Mucosa of stomach (tissue), 1 donor: ENCODE measurements at regions not wholly inside any gene's neighbourhood (a gene's known extent, or its start where the extent isn't known, plus 50 kb on each side); places are given as distances from the start of the nearest gene placed in this dataset.

ENCODE experiments used
- H3K27me3 ChIP-seq: one replicate; pipeline ENCODE4 v1.7.0; 2013; ENCODE audit warnings: mild to moderate bottlenecking, low read length; ENCODE audit not compliant: control insufficient read depth, insufficient read depth
- H3K36me3 ChIP-seq: one replicate; pipeline ENCODE4 v1.7.0; 2013; ENCODE audit warnings: low read length; ENCODE audit not compliant: control insufficient read depth, insufficient read depth
- H3K4me1 ChIP-seq: one replicate; pipeline ENCODE4 v1.7.0; 2013; ENCODE audit warnings: mild to moderate bottlenecking, low read length; ENCODE audit not compliant: control insufficient read depth, insufficient read depth
- H3K4me3 ChIP-seq: one replicate; pipeline ENCODE4 v1.7.0; 2013; ENCODE audit warnings: low read length
- H3K9ac ChIP-seq: one replicate; pipeline ENCODE4 v1.7.0; 2013; ENCODE audit warnings: mild to moderate bottlenecking, low read length, moderate library complexity
- H3K9me3 ChIP-seq: one replicate; pipeline ENCODE4 v1.7.0; 2013; ENCODE audit warnings: mild to moderate bottlenecking, low read length, moderate library complexity; ENCODE audit not compliant: control insufficient read depth
- donor health status: Pancreatic carcinoma.

DNA sequence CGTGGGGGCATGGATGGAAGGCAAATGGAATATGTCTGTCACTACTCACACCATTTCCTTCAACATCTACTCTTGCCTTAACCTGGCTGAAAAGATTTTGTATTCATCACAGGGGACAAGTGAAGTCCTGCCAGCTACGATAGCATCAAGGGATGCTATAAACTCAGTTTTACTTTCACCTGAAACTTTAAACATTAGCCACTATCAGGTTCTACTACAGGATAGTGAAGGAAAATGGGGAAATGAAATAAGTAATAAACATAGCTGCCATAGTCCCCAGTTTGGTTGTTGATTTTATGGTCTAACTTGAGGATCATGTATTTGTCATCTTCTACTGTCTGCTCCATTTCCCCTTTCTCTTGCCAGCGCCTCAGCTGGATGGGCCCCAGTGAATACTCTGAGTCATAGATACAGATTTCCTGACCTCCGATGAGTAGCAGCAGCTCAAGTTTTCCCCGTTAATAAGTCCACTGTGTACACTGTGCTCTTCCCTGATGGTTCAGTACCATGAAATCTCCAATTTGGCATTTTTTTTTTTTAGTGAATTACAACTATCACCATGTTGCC lies 338.2 kb upstream of the SLCO3A1 start:
- H3K4me1 ChIP-seq = no peaks in the 10 kb centered on the region
- H3K9me3 ChIP-seq = no peaks in the 10 kb centered on the region
- H3K27me3 ChIP-seq = no peaks in the 10 kb centered on the region
- no peaks in the 10 kb centered on the region for H3K36me3 ChIP-seq
- no peak overlapping the region for H3K4me3 ChIP-seq
- H3K9ac ChIP-seq = no peak overlapping the region

DNA sequence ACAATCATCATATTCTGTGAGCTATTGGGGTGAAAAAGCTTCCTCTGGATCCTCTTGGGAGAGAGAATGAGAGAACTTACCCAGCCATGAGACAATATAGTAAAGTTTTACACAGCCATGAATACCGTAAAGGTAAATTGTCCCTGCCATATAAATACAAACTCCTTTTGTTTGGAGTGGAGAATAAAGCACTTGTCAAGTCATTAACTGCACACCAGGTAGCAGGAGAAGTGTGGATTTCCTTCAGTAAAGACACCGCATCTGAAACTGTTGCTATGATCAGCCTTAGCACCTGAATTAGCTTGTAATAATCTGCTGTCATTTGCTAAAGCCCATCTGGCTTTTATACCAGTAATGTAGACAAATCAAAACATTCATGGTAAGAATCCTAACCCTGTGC lies 336.6 kb upstream of the SLCO3A1 start:
- Histone ChIP-seq H3K4me1 (no peaks in the 10 kb centered on the region), H3K9me3 (no peaks in the 10 kb centered on the region), H3K27me3 (no peaks in the 10 kb centered on the region), H3K4me3 (no peak overlapping the region), H3K9ac (no peak overlapping the region), H3K36me3 (no peaks in the 10 kb centered on the region)

GRCh38 chr15:91517491-91518200 lies 335.9 kb upstream of the SLCO3A1 start:
- Histone ChIP-seq H3K9me3 (no peaks in the 10 kb centered on the region), H3K4me3 (no peak overlapping the region), H3K36me3 (no peaks in the 10 kb centered on the region), H3K4me1 (no peaks in the 10 kb centered on the region), H3K27me3 (no peaks in the 10 kb centered on the region), H3K9ac (no peak overlapping the region)

DNA sequence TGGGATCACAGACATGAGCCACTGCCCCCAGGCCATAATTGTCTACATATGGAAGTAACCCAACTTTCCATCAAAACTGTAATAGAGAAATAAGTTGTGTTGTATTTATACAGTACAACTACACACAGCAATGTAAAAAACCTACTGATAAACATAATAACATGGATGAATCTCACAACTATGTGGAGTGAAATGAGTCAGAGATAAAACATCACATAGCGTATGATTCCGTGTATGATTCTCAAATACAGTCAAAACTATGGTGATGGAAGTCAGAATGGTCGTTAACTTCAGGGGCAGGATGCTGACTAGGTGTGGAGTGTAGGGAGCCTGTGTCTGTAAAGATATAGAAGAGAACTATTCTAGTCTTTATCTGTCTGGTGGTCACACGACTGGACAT lies 332.7 kb upstream of the SLCO3A1 start:
- Histone ChIP-seq H3K9ac (no peak overlapping the region), H3K4me3 (no peak overlapping the region), H3K9me3 (no peaks in the 10 kb centered on the region), H3K4me1 (no peaks in the 10 kb centered on the region), H3K27me3 (no peaks in the 10 kb centered on the region), H3K36me3 (no peaks in the 10 kb centered on the region)

GRCh38 chr15:91521548-91521947 lies 332.0 kb upstream of the SLCO3A1 start:
- no peaks in the 10 kb centered on the region for H3K27me3 ChIP-seq
- no peaks in the 10 kb centered on the region for H3K4me1 ChIP-seq
- no peaks in the 10 kb centered on the region for H3K36me3 ChIP-seq
- no peaks in the 10 kb centered on the region for H3K9me3 ChIP-seq
- no peak overlapping the region for H3K4me3 ChIP-seq
- no peak overlapping the region for H3K9ac ChIP-seq

GRCh38 chr15:91521996-91522395 lies 331.5 kb upstream of the SLCO3A1 start:
- Histone ChIP-seq H3K27me3 (no peaks in the 10 kb centered on the region), H3K36me3 (no peaks in the 10 kb centered on the region), H3K9me3 (no peaks in the 10 kb centered on the region), H3K4me3 (no peak overlapping the region), H3K9ac (no peak overlapping the region), H3K4me1 (no peaks in the 10 kb centered on the region)

- H3K9me3 ChIP-seq = no peaks in the 10 kb centered on the region
- no peaks in the 10 kb centered on the region for H3K36me3 ChIP-seq
- H3K4me1 ChIP-seq = no peaks in the 10 kb centered on the region
- H3K9ac ChIP-seq = no peak overlapping the region
- H3K27me3 ChIP-seq = no peaks in the 10 kb centered on the region
- H3K4me3 ChIP-seq = no peak overlapping the region
Observed at GRCh38 chr15:91522605-91523332, 330.7 kb upstream of the SLCO3A1 start.

DNA sequence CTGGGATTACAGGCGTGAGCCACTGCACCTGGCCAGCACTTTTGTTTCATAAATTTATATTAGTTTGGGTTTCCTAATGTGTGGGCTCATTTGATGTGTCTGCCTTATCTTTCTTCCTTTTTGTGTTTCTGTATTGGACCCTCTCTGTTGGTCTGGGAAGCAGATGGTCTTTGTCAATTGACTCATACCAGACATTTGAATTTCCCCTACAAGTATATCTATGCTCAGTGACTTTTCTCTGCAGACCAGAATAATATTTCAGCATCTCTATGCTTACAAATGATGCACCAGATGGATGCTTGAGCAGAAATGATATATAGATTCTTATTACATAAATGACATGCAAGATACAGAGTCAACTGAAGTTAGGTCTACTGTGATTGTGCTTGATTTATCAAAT lies 329.9 kb upstream of the SLCO3A1 start:
- Histone ChIP-seq H3K9me3 (no peaks in the 10 kb centered on the region), H3K36me3 (no peaks in the 10 kb centered on the region)

DNA sequence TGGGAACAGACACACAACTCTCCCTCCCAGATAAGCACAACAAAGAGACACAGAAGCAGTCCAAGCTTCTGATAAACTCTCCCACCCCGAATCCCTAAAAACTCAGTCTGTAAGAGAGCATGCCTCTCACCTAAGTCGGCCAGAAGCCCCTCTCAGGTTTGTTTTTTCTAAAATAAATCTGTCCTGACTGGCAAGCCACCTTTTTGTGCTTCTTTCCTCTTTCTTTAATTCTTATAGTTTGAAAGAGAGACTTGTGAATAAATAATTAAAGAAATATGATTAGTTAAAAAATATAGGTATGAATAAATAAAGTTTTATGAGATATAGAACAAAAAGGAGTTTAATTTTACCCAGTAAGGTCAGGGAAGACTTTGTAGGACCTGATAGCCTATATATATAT lies 329.0 kb upstream of the SLCO3A1 start:
- Histone ChIP-seq H3K9me3 (no peaks in the 10 kb centered on the region), H3K36me3 (no peaks in the 10 kb centered on the region), H3K9ac (no peak overlapping the region), H3K27me3 (no peaks in the 10 kb centered on the region), H3K4me1 (peaks cover 10% of the 10 kb centered on the region), H3K4me3 (no peak overlapping the region)

More for the DNA sequence above, 329.9 kb upstream of the SLCO3A1 start:
- no peak overlapping the region for H3K4me3 ChIP-seq
- H3K27me3 ChIP-seq = no peaks in the 10 kb centered on the region
- H3K9ac ChIP-seq = no peak overlapping the region
- H3K4me1 ChIP-seq = peaks cover 1% of the 10 kb centered on the region

GRCh38 chr15:91525751-91526150 lies 327.8 kb upstream of the SLCO3A1 start:
- Histone ChIP-seq H3K27me3 (no peaks in the 10 kb centered on the region), H3K36me3 (no peaks in the 10 kb centered on the region), H3K4me3 (no peak overlapping the region), H3K9ac (no peak overlapping the region), H3K4me1 (peaks cover 22% of the 10 kb centered on the region), H3K9me3 (no peaks in the 10 kb centered on the region)

DNA sequence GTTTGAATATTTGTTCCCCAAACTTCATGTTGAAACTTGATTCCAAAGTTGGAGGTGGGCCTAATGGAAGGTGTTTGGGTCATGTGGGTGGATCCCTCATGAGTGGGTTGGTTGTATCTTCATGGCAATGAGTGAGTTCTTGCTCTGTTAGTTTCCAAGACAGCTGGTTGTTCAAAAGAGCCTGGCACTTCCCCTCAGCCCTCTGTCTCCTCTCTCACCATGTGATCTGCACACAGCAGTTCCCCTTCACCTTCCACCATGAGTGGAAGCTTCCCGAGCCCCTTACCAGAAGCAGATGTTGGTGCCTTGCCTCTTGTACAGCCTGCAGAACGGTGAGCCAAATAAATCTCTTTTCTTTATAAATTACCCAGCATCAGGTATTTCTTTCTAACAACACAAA lies 327.1 kb upstream of the SLCO3A1 start:
- Histone ChIP-seq H3K9ac (no peak overlapping the region), H3K36me3 (no peaks in the 10 kb centered on the region), H3K4me1 (peaks cover 25% of the 10 kb centered on the region), H3K27me3 (no peaks in the 10 kb centered on the region), H3K4me3 (no peak overlapping the region), H3K9me3 (no peaks in the 10 kb centered on the region)

- Histone ChIP-seq H3K9ac (no peak overlapping the region), H3K4me3 (no peak overlapping the region), H3K9me3 (no peaks in the 10 kb centered on the region), H3K36me3 (no peaks in the 10 kb centered on the region), H3K27me3 (no peaks in the 10 kb centered on the region), H3K4me1 (peaks cover 25% of the 10 kb centered on the region)
Observed at GRCh38 chr15:91528801-91529200, 324.7 kb upstream of the SLCO3A1 start.
